ENCODE measurements at regions not wholly inside any gene's neighbourhood (a gene's known extent, or its start where the extent isn't known, plus 50 kb on each side); places are given as distances from the start of the nearest gene placed in this dataset.
A peak's percentile ranks its signal among the peaks of the same experiment; 100 is the strongest.

DNA sequence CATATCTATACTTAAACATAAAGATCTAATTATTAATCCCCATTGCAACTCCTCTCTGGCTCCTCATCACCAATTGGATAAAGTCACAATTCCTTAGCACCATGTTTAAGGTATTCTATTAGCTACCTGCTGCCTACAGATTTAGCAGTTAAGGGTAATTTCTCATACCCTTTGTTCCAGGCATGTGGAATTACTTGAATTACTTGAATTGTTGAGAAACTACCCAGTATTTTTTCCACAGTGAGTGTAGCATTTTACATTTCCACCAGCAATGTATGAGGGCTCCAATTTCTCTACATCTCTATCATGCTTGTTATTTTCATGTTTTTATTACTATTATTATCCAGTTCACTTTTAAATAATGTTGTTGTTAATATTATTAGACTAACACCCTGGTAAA, 86.4 kb downstream of the P2RY1 start:
- Histone ChIP-seq H3K4me1 (no peaks in the 10 kb centered on the region), H3K36me3 (no peaks in the 10 kb centered on the region), H3K27ac (no peak overlapping the region), H3K27me3 (no peaks in the 10 kb centered on the region), H3K9me3 (no peaks in the 10 kb centered on the region), H3K4me3 (no peak overlapping the region)
- TF ChIP-seq, protein P1, sequence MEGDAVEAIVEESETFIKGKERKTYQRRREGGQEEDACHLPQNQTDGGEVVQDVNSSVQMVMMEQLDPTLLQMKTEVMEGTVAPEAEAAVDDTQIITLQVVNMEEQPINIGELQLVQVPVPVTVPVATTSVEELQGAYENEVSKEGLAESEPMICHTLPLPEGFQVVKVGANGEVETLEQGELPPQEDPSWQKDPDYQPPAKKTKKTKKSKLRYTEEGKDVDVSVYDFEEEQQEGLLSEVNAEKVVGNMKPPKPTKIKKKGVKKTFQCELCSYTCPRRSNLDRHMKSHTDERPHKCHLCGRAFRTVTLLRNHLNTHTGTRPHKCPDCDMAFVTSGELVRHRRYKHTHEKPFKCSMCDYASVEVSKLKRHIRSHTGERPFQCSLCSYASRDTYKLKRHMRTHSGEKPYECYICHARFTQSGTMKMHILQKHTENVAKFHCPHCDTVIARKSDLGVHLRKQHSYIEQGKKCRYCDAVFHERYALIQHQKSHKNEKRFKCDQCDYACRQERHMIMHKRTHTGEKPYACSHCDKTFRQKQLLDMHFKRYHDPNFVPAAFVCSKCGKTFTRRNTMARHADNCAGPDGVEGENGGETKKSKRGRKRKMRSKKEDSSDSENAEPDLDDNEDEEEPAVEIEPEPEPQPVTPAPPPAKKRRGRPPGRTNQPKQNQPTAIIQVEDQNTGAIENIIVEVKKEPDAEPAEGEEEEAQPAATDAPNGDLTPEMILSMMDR (IDR thresholded peaks at IDR 0.05), result no peak
- no peak for DNase-seq

DNA sequence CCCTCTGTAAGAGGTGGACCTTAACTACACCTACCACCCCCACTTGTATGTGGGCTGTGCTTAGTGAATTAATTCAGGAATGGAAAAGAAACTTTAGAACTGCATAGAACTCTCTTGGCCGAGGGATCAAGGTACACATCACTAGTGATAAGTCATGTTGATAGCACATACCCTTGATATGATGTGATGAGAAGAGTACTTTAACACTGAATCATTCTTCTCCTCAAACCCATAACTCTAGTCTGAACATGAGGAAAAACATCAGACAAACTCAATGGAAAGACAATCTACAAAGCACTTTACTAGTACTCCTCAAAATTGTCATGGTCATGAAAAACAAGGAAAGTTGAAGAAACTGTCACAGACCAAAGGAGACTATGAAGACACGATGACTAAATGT, 87.6 kb downstream of the P2RY1 start:
- DNase-seq, result no peak
- no peaks in the 10 kb centered on the region for H3K27me3 ChIP-seq
- H3K36me3 ChIP-seq, result no peaks in the 10 kb centered on the region
- no peak overlapping the region for H3K27ac ChIP-seq
- H3K4me3 ChIP-seq, result no peak overlapping the region
- TF ChIP-seq, protein P1 (IDR thresholded peaks at IDR 0.05), result no peak
- no peak for TF ChIP-seq POLR2A (IDR thresholded peaks at IDR 0.05)
- no peaks in the 10 kb centered on the region for H3K9me3 ChIP-seq
- H3K4me1 ChIP-seq, result no peaks in the 10 kb centered on the region

DNA sequence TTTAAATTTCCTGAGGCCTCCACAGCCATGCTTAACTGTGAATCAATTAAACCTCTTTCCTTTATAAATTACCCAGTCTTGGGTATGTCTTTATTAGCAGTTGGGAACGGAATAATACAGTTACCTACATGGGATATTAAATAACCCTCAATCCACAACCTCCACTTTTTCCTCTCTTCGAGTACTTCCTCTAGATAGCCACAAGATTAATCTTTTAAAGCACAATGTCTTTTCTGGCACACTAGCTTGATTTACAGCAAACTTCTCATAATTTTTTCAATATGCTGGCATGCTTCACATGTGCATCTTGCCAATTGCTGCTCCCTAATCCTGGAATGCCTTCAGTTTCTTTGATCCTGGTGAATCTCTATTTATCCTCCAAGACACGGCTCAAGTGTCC, 92.2 kb downstream of the P2RY1 start:
- Histone ChIP-seq H3K9me3 (no peaks in the 10 kb centered on the region), H3K4me3 (no peak overlapping the region), H3K4me1 (no peaks in the 10 kb centered on the region), H3K27me3 (no peaks in the 10 kb centered on the region), H3K36me3 (no peaks in the 10 kb centered on the region), H3K27ac (no peak overlapping the region)
- no peak for DNase-seq
- TF ChIP-seq, protein P1 (IDR thresholded peaks at IDR 0.05), result no peak
- TF ChIP-seq POLR2A (IDR thresholded peaks at IDR 0.05), result no peak

DNA sequence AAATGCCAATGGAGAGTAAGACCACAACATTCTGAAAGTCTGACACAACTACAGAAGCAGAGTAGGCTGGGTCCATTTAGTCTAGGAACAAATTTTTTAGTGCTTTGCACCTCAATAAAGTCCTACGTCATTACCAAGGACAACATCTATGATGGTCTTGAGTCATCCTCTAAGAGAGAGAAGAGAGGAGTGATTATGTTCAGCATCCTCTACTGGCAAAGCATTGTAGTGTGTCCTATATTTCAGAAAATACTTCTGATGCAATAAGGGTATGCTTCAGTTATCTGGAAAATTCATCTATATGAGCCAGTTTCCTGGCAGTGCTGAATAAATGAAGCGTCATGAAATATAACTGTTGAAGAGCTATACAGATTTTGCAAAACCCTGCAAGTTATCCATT, 95.6 kb downstream of the P2RY1 start:
- no peak overlapping the region for H3K27ac ChIP-seq
- H3K27me3 ChIP-seq, result no peaks in the 10 kb centered on the region
- H3K9me3 ChIP-seq, result no peaks in the 10 kb centered on the region
- DNase-seq, result no peak
- TF ChIP-seq POLR2A (IDR thresholded peaks at IDR 0.05), result no peak
- TF ChIP-seq, protein P1 (IDR thresholded peaks at IDR 0.05), result no peak
- H3K4me1 ChIP-seq, result no peaks in the 10 kb centered on the region
- H3K4me3 ChIP-seq, result no peak overlapping the region
- H3K36me3 ChIP-seq, result no peaks in the 10 kb centered on the region

DNA sequence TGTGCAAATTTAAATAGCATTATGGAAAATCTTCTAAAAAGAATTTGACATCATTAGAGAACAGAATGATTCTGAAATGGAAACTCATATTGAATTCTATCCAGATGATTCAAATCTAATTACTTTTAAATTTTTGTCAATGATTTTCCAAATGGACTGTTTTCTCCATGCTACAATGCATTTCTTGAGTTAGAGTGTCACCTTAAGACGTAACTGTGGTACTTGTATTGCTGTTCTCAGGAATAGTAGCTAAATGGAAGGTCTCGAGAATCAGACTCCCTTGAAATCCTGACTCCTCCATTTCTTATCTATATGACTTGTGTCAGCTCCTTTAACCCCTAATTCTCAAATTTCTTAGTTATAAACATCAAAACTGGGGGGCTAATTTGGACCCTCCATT, 102.3 kb downstream of the P2RY1 start:
- Histone ChIP-seq H3K36me3 (no peaks in the 10 kb centered on the region), H3K9me3 (no peaks in the 10 kb centered on the region), H3K4me1 (no peaks in the 10 kb centered on the region), H3K27ac (no peak overlapping the region), H3K4me3 (no peak overlapping the region), H3K27me3 (no peaks in the 10 kb centered on the region)
- DNase-seq, result no peak
- TF ChIP-seq, protein P1 (IDR thresholded peaks at IDR 0.05), result peak in 3 of 6 experiments; percentile 21 to 38 (median 26)
- no peak for TF ChIP-seq POLR2A (IDR thresholded peaks at IDR 0.05)

DNA sequence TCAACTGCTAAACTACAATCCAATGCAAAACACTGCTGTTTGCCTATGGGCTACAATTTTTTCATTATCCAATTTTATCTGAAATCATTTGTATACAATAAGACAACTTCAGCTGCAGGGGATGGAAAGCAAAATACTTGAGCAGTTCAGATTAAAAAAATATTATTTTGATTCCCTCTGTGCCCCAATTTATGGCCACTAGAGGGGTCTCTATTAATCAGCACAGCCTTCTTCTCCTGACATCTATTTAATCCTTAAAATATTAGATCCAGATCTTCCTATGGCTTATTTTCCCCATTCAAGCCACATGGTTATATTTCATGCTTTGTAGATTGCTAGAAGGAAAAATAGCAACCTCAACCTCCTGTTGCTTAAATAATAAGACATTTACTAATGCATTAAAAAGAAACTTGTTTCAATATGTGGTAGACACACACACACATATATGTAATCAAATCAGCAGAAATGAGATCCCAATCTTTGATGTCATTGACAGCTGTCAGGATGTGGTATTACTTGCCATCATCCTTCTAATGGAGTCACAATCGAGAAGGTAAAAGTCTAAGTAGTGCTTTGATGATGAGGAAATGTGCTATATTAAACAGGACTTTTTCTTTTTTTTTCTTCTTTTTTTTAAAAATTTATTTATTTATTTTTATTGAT, 104.2 kb downstream of the P2RY1 start:
- no peak for DNase-seq
- no peak overlapping the region for H3K27ac ChIP-seq
- H3K9me3 ChIP-seq, result no peaks in the 10 kb centered on the region
- H3K36me3 ChIP-seq, result no peaks in the 10 kb centered on the region
- no peaks in the 10 kb centered on the region for H3K4me1 ChIP-seq
- no peak overlapping the region for H3K4me3 ChIP-seq
- no peak for TF ChIP-seq POLR2A (IDR thresholded peaks at IDR 0.05)
- TF ChIP-seq, protein P1 (IDR thresholded peaks at IDR 0.05), result no peak
- no peaks in the 10 kb centered on the region for H3K27me3 ChIP-seq
